GM18873 (cell line): ENCODE measurements at regions not wholly inside any gene's neighbourhood (a gene's known extent, or its start where the extent isn't known, plus 50 kb on each side); places are given as distances from the start of the nearest gene placed in this dataset.

Experiments
- ATAC-seq: cut with Tn5 transposase; IDR thresholded peaks from one replicate; pipeline ENCODE4 v1.9.1; 2021; ENCODE audit warnings: mild to moderate bottlenecking, moderate library complexity, moderate number of reproducible peaks; ENCODE audit not compliant: unreplicated experiment, low FRiP score

DNA sequence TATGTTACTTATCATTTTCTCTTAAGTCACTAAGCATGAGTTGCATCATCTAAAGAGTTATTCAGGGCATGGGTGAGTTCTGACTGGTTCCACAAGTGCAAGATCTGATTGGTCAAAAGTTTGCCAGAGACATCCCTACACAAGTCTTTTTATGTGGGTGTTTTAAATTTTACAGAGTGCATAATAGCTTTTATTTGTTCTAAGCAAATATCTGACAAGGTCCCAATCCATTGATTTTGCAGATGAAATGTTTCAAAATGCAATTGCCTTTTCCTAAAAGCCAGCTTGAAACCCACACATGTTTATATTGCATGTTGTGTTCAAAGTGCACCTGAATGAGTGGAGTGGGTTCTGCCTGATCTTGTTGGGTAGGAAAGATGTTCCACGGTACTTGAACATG is 101.7 kb upstream of the PAX6 start:
- ATAC-seq = no peak

DNA sequence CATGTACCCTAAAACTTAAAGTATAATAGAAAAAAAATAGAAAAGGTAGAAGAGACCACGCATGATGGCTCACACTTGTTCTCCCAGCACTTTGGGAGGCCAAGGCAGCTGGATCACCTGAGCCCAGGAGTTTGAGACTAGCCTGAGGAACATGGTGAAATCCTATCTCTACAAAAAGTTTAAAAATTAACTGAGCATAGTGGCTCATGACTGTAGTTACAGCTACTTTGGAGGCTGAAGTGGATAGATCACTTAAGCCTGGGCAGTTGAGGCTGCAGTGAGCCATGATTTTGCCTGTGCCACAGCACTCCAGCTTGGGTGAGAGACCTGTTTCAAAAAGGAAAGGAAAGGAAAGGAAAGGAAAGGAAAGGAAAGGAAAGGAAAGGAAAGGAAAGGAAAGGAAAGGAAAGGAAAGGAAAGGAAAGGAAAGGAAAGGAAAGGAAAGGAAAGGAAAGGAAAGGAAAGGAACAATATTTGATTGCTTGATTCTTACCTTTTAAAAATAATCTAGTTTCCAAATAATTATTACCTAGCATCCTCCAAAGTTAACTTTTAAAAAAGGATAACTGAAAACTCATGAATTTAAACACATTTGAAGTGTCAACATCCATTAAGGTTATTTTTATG is 99.9 kb upstream of the PAX6 start:
- no peak for ATAC-seq

DNA sequence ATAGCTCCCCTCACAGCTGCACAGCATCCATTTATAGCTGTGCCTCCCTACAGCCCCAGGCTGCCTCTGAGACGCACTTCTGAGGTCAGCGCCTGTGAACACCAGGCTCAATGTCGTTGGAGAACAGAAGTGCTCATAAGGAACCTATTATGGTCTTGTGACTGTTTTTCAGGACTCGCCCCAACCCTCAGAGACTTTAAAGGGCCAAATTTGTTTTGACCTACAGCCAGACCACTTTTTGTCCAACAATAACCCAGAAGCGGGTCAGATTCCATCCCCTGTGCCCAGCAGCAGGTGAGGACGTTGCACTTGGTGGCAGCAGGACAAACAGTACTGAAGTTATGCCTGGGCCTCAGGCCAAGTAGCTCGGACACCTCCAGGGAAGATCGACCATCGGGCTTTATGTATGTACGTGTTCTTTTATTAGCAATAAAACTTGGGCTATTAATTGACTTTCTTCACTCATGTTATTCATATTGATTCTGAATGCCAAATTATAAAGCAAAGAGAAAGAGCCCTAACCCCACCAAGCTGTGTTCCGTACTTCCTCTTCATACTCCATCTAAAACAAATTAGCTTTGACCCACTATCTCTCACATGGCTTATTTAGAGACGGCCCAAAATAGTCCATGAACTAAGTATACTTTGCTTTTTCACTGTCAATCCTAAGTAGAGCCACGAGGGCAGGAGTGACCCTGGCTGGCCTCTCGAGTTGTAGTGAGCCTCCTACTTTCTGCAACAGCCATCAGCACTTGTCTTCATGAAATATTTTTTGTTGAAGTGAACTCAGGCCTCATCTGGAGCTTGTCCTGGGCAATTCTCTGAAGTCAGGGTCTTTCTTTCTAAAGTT is 92.3 kb upstream of the PAX6 start:
- no peak for ATAC-seq

DNA sequence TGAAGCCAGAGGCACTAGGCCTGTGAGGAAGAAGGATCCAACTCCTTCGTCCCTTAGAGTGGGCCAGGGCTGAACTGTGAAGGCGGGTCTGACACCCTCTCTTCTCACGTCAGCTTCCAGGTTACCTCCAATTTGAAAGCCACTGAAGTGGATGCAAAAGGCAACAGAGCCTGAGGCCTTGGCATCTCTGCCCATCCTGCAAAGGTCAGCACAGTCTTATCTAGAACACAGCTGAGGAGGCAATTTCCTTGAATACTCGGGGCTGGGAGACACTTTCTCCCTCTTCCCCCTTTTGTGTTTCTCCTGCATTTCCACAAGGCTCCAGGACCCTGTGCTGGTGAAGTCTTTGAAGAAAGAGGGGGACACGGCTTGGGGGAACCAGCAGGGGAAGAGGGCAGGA is 91.6 kb upstream of the PAX6 start:
- no peak for ATAC-seq

DNA sequence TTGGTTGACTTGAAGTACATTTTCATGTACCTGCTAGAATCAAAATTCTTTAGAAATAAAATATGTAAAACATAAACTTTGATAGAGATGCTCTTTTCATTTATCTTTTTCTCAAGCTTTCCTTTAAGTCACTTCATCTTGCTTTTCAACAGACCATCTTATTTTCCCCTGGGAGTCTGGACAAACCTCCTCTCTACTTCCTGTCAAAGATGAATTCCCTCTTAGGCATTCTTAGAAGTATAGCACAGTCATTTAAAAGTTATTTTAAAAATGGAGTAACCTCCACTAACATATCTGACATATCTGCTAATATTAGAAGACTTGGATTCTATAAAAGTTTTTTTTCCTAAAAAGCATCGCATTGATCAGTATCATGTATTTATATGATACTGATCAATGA is 84.8 kb upstream of the PAX6 start:
- no peak for ATAC-seq

DNA sequence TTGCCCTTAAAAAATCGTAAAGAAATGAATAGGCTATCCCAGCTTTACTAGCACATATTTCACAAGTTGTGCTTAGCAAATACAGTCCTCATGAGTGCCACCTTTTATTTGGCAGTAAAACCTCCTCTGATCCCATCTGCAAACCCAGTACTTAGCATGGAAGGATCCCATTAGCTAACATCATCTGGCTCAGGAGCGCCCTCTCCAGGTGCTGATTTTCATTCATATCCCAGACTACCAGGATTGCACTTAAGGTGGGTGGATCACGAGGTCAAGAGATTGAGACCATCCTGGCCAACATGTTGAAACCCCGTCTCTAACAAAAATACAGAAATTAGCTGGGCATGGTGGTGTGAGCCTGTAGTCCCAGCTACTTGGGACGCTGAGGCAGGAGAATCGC is 76.1 kb upstream of the PAX6 start:
- no peak for ATAC-seq

DNA sequence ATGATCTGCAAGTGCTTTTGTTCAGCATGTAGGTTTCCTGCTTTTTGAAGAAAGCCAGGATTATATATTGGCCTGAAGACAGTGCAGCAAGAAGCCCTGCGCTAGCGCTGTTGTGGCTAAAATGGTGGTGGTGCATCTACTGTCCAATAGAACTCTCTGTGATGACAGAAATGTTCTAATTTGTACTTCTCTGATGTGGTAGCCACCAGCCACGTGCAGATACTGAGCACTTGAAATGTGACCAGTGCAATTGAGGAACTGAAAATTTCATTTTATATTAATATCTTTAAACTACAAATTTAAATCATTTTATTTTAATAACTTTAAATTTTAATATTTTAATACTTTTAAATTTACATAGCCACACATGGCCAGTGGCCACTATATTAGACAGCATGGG is 73.0 kb upstream of the PAX6 start:
- ATAC-seq = no peak

DNA sequence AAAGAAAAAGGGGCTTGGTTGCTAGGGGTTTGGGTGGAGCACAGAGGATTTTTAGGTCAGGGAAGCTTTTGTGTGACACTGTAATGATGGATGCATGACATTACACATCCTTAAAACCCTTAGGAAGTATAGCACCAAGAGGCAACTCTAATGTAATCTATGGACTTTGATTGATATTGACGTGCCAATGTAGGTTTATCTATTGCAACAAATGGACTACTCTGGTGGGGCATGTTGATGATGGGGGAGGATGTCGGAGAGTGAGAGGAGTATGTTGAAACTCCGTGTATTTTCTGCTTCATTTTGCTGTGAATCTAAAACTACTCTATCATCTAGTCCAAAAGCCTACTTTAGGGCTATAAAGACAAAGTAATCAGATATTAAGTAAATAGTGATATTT is 72.3 kb upstream of the PAX6 start:
- ATAC-seq = no peak

DNA sequence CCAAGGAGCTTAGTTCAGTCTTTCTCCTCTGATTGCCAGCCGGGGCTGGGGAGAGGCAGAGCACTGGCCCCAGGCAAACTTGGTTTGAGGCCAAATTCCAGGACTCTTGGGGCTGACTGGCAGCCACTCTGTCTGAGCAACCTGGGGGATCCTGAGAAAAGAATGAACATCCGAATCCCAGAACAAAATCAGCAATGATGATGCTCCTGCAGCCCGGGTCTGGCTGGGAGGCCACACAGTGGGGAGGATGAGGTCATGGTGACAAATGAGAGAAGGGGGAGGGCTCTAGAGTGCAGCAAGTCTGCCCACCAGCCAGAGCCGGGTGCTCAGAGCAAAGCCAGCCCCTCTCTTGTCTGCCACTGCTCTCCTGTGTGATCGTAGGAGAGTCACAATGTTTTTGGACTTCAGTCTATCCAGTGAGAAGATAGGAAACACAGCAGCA is 71.8 kb upstream of the PAX6 start:
- no peak for ATAC-seq

DNA sequence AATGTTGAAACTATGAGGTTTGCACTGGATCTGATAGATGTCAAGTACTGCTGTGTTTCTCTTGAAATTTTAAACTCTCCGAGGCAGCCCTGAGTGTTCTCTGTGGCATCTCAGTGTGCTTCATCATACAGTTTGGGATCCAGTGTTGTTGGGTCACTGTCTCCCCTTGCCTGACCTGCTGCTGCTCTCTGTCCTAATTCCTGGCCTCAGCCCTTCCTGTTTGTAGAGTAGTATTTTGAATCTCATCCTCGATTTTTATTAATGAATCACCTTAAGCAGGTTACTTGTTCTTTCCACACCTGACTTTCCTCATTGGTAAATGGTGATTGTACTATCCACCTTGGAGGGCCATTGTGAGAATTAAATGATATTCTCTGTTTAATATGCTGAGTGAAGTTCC is 70.7 kb upstream of the PAX6 start:
- ATAC-seq = no peak

DNA sequence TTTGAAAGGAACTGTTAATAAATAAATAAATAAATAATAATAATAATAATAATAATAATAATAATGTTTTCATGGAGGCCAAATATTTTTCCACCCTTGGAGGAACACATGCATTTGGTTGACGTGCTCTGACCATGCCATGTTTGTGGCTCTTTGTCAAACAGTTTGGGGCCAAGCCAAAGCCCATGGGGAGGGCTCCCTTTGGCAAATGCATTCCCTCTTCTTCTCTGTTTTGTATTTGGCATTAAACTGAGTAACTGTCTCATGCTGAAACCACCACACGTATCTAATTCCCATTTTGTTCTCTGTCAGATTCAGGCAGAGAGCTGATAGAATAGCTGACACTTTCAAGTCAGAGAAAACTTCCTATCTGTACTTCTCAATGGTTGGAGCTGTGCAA is 68.6 kb upstream of the PAX6 start:
- ATAC-seq = no peak

DNA sequence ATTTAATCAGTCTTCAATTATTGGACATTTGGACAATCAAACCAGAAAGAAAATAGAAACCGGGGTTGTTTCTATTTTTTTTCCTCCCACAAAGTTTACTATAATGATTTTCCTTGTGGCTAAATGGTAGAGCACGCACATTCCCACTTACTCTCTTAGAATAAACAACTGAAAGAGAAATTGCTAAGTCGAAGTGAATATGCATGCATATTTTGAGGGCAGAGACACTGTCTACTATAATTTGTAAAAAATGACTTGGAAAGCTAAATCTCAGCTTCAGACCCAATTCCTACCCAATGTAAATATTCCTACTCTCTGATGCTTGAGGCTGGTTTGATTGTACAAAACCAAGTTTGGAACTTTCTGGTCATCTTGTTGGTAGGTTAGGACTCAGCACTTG is 66.7 kb upstream of the PAX6 start:
- ATAC-seq = no peak

DNA sequence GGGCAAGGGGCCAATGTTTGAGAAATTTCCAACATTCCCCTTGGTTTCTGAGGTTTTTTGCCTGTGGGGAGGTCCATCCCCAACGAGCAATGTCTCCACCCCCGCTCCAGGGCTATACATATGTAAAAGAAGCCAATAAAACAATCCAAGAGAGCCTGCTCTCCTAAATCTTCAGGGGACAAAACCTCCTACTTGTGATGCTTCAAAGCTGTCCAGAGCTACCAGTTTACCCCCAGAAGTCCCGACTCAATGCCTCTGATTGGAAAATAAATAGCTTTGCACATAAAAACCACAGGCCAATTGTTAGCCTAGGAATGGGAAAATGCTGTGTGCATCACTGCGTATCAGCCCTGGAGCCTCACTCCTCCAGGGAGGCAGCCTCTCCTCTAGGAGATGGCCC is 66.0 kb upstream of the PAX6 start:
- ATAC-seq = no peak

DNA sequence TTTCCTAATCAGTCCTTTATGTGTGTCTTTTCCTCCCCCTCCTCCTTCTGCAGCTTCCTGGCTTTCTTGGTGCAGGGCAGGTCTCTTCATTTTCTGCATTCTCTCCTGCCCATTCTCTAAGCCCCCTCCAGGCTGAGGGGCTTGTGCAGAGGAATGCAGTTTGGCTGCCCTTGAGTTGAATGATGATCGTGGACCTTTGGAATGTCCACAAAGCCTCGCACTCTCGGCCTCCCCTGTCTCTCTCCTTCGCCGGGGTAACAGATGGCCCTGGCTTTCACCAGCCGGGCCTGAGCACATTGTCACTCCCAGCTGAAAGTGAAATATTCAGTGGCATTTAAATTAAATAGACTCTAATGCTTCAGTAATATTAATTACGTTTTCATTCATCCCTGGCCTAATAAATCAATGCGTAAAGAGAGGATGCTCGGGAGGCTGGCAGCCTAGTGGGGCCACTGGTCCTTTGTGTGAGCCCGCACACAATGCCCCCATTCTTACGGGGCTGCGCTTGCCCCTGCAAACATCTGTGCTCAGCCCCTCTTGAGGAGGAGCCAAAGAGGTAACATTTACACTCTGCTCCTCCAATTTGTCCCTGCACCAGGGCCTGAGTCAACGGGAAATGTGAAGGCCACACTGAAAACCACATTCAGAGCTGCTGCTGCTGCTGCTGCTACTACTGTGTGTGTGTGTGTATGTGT is 64.9 kb upstream of the PAX6 start:
- ATAC-seq = no peak

DNA sequence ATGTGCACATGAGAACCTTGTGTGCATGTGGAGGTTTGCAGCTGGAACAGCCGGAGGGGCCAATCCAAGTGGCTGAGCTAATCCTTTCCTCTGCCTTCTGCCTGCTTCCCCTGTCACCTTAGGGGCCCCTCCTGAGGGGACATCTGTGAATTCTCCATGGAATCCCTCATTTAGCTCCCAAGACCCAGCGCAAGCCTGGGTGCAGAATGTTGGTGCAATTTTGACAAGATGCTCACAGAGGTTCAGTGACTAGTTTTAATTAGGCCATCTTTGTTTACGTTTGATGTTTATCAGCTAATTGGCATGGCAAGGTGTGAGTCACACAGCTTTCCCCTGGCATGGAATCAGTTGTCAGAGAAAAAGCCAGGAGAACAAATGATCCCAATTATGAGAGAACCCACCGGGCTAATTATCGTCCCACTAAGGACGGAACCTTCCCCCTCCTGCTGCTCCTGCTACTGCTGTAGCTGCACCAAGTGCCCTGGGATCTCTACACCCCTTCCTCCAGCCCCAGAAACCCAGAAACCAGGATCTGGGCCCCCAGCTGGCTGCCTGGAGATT is 63.6 kb upstream of the PAX6 start:
- ATAC-seq = no peak

DNA sequence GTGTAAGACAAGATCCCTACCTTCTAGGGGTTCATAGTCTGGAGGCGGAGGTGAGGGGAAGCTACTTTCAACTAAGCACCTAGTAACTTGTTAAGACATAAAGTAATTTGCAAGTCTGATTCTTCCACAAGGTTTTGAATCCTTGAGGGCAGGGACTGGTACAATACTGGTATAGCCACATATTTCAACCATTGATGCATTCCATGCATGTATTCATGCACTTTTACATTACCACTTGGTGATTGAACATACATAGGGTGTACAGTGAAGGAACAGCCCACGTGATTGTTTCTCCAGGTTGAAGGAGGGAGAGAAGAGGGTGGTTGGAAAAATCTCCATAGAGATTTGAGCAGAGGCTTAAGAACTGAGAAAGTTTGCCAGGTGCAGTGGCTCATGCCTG is 62.0 kb upstream of the PAX6 start:
- ATAC-seq = no peak

DNA sequence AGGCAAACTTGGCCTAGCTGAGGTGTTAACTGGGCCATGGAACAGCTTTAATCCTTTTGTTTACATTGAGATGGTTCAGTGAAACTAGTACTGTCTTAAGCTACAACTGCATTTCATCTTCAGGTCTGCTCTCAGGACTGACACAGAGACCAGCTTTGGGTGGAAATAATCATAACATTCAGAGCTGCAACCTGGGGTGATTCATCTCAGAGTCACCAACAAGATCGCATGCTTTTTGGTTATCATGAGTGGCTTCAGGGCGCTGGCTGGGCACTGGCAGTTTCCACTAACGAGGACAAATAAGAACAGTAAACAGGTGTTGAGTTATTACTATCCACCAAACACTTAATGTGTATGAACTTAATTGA is 60.9 kb upstream of the PAX6 start:
- no peak for ATAC-seq

DNA sequence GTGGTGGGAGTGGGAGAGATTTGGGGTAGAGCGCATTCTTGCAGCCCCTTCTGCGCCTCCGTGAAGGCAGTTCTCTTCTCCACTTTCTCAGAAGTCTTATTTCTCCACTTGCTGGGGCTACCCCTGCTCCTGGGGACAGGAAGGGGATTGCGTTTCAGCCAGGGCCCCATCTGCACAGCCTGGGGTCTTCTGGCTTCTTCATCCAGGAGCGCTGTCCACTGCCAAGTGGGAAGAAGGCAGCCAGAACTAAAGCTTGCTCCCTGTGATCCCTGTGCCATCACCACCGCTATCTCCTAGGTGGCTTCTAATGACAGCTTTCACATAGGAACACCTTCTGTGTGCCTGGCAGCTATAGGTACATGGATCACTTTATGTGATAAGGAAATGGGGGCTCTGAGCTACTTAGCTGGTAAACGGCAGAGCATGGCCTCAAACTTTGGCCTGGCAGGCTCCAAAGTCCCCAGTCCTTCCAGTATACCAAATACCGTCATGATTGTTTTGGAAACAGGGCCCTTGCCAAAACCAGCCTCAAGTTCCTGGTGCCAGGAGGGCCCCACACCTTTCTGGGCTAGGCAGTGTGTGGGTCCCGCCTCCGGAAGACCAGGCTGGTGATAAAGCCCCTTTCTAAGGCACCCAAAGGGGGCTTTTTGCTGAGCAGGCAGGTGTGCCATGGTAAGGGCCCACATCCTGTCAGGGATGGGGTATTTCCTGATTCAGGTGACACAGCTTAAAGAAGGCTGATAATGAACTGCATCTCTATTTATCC is 60.4 kb upstream of the PAX6 start:
- no peak for ATAC-seq

DNA sequence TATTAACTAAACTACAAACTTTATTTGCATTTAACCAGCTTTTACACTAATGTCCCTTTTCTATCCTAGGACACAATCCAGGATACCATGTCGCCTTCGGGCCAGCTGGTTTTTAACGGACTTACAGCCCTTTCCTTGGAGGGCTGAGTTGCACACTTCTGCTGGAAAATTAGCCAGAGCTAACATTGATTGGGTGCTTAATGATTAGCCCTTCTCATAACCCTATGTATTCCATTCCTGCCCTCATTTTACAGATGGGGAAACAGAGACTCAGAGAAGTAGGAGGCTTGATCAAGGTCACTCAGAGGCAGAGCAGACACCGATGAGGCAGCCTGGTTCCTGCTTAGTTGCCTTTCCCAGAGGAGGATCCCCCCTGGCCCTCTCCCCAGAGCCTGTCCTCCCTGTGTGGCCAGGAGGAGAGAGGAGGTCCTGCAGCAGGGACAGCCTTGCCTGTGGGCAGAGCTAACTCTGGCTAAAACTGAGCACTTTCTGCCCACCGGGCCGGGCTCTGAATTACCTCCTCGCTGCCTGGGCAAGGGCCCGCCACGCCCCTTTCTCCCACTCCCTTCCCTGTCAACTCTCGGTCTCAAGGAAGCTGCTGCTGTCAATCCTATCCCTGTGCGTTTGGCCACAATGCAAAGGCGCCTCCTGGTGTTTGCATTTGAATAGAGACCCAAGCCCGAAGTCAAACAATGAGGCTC is 59.6 kb upstream of the PAX6 start:
- ATAC-seq = no peak

DNA sequence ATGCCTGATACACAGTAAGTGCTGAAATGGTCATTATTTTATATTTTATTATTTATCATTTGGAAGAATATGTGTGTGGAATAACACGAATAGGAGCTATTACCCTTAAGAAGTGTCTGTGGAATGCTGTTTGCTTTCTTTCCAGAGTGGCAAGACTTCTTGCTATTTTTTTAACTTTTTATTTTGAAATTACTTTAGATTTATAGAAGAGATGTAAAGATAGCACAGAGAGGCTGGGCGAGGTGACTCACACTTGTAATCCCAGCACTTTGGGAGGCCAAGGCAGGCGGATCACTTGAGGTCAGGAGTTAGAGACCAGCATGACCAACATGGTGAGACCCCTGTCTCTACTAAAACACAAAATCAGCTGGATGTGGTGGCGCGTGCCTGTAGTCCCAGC is 58.9 kb upstream of the PAX6 start:
- ATAC-seq = no peak
